Stimulated activated CD4-positive, alpha-beta T cell treated with anti-CD3 and anti-CD28 coated beads, Interleukin-12 subunit alpha, Interleukin-12 subunit beta, amount 100 ng/mL, for 24 hours (primary cell): ENCODE measurements at regions not wholly inside any gene's neighbourhood (a gene's known extent, or its start where the extent isn't known, plus 50 kb on each side); places are given as distances from the start of the nearest gene placed in this dataset.
"Not testable (repeated sequence)": the region's sequence is repeated elsewhere in the genome, so short reads cannot be mapped to it uniquely, and the experiment has no call there.

Experiments used
- DNase-seq, 2 experiments: peaks; one replicate each; pipeline ENCODE4 v3.0.0-alpha.2; 2020; ENCODE audit warnings: low read depth in 2 of 2

DNA sequence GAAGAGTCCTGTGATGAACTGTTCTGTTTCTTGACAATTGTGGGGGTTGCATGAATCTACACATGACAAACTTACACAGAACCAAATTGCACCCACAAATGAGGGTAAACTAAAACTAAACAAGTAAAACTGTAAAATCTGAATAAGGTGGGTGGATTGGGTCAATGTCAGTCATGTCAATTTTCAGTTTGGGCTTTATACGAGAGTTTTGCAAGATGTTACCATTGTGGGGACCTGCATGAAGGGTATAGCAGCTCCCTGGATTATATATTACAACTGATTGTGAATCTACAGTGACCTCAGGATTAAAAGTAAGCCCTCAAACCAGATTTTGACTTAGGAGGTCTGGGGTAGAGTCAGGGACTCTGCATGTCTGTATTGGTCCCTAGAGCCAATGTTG lies 101.5 kb upstream of the LHX5 start:
- DNase-seq = no peak

- DNase-seq = no peak
Measured at GRCh38 chr12:113571713-113572112, 100.0 kb upstream of the LHX5 start.

DNA sequence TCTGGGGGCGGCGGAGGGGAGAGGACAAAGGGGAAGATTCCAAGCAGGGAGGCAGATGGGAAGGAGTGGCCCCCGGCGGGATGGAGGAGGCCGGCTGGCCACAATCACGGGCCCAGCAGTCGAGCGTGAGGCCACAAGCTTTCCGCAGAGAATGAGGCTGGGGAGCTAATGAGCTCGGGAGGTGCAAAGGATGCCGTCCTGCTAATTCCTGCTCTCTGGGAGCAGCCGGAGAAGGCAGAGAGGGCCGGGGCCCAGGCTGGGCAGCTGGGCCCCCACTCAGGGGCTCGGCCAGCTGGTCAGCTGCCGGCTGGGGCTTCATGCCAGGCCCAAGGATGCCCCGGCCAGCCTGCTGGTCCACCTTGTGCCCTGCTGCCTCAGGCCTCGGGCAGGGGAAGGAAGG lies 98.1 kb upstream of the LHX5 start:
- no peak for DNase-seq

GRCh38 chr12:113568021-113568420 lies 96.3 kb upstream of the LHX5 start:
- DNase-seq = no peak

- no peak for DNase-seq
Measured at GRCh38 chr12:113565368-113565767, 93.7 kb upstream of the LHX5 start.

DNA sequence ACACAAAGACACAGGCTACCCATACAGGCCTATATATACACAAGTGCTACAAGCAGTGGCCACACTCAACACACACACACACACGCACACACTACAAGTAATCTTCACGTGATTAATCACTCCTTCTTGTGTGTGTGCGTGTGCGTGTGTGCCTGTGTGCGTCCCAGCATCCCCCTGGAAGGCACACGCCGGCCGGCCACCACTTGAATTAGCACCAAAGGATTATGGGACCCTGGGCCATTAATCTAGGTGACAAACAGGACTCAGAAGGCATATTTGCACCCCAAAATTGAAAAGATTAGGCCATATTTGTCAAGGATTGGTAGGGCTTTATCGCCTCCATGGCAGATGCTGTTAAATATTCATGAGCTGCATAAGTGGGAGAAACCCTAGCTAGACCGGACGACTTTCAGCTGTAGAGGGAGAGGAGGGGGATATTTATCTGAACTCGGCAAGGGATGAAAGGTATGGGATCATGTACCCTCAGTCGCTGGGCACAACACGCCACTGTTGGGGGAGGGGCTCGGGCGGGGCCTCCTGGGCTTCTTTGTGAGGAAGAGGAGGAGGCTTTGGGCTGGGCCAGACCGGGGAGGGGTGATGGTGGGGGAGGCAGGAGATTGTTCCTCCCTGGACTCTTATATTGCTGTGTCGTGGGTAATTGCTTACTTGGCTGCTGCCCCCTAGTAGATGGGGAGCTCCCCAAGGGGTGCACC lies 89.6 kb upstream of the LHX5 start:
- DNase-seq = no peak

- DNase-seq = no peak
Measured at GRCh38 chr12:113559466-113559865, 87.8 kb upstream of the LHX5 start.

GRCh38 chr12:113555226-113555625 lies 83.6 kb upstream of the LHX5 start:
- DNase-seq = no peak

GRCh38 chr12:113552760-113553159 lies 81.1 kb upstream of the LHX5 start:
- DNase-seq = no peak

- DNase-seq = no peak
Measured at GRCh38 chr12:113551563-113551962, 79.9 kb upstream of the LHX5 start.

DNA sequence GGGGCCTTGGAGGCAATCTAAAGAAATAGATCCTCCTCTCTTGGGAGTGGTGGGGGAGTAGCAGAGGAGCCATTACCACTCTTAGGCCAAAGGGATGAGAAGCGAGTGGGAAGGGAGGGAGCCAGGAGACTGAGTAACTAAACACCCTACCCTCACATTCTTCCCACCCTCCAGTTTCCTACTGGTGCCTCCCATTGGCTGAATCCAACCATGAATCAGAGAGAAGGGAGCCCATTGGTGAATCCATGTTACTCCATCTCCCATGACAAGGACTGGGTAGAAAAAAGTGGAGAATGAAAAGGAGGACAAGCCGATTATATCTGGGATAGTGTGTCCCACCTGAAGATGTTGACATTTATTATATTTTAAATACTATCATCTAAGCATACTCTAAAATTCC lies 76.8 kb upstream of the LHX5 start:
- DNase-seq = no peak

DNA sequence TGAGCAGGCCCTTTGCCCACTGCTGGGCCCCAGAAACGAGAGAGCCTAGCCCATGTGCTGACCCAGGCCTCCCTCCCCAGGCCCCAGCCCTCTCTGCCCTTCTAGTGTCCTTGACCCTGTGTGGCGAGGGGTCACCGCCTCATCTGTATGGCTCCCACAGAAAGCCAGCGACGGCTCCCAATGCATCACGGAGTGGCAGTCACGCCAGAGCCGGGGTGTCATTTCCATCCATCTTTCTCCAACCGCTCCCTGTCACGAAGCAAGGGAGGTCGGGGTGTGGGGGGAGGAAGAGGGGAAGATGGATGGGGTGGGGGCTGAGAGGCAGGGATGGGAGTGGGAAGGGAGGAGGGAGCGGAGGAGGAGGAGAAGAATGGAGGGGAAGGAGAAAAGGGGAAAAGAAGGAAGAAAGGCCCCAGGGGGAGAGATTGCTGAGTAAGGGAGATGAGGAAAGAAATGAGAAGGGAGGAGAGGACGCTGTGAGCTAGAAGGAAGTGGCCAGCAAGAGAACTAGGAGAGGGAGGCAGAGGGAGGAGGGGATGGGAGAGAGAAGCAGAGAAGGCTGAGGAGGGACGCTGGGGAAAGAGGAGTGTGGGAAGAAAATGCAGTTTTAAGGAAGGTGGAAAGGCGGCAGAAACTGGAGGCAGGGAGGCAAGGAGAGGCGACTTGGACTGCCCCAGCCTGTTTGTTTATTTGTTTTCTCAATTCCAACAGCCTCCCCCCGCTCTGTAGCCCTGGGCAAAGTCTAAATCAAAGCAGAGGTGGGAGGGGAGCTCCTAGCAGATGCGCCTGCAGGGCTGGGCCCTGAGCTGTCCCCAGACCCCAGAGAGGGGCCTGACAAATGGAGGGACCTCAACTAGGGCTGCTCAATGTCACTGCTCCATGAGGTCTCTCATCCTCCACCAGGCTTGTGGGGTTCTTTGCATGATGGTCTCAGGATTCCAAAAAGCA lies 75.5 kb upstream of the LHX5 start:
- DNase-seq = no peak

DNA sequence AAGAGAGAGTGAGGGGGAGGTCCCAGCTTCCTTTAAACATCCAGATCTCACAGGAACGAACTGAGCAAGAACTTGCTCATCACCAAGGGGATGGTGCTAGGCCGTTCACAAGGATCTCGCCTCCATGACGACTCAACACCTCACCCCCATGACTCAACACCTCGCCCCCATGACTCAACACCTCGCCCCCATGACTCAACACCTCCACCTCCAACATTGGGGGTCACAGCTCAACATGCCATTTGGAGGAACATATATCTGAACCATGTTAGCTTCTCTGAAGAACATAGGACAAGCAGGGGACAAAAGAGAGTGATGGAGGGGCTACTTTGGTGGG lies 66.0 kb upstream of the LHX5 start:
- no peak for DNase-seq

DNA sequence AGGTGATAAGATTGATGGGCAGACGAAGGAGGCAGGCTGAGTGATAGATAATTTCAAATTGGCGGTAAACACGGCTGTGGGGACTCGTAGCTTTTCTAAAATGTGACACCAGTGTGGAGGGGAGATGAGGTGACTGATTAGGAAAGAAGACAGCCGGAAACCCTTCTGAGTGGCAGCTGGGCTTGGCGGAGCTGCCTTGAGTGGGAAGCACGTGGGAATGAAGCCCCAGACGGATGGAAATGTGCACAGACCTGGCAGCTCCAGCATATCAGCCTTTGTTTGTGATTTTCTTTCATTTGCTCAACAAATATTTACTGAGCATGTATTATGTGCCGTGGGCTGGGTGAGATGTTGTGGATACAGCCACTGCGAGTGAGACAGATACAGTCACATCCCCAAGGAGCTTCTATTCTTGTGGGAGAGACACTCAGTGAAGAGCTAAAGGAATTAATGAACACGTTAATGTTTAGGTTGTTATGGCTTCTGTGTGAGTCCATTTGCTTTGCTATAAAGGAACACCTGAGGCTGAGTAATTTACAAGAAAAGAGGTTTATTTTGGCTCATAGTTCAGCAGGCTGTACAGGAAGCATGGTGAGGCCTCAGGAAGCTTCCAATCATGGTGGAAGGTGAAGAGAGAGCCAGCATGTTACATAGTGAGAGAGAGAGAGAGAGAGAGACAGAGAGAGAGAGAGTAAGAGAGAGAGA lies 65.5 kb upstream of the LHX5 start:
- DNase-seq = no peak

- DNase-seq = no peak
Measured at GRCh38 chr12:113535100-113535499, 63.4 kb upstream of the LHX5 start.

DNA sequence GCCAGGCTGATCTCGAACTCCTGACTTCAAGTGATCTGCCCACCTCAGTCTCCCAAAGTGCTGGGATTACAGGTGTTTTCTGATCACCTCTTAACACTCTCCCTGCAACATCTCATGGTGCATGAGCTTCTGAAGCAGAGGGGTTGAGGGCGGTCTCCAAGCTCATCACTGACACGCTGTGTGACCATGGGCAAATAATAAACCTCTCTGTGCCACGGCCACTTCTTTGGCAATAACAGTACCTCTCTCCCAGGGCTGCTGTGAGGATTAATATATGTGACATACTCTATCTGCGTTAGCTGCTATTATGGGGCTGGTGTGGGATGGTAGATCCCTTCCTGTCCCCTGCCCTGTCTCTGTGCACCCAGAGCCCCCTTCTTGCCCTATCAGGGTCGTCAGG lies 62.9 kb upstream of the LHX5 start:
- DNase-seq = no peak

DNA sequence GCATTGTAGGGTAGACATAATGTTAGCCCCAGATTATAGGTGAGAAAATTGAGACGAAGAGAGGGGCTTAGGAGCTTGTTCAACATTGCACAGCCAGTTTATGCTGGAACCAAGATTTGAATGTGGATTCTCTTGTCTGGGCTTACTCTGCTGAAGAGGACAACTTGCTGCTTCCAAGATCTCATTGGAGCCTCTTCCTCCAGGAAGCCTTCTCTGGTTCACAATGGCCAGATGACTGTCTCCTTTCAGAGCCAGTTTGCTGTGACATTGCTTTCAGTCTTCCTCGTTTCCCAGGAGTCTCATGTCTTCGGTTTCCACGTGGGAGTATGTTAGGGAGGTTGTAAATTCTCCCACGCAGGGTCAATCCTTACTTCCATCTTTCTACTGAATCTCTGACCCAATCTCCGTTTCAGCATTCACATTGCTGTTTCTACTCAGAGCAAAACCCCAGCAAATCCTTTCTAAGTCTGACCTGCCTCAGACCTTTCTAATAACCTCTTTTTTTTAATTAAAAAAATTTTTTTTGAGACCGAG lies 62.2 kb upstream of the LHX5 start:
- DNase-seq = no peak

- DNase-seq = no peak
Measured at GRCh38 chr12:113532292-113532691, 60.6 kb upstream of the LHX5 start.

- not testable (repeated sequence) for DNase-seq
Measured at GRCh38 chr12:113531073-113531472, 59.4 kb upstream of the LHX5 start.

- DNase-seq = no peak
Measured at GRCh38 chr12:113528606-113529293, 57.1 kb upstream of the LHX5 start.

DNA sequence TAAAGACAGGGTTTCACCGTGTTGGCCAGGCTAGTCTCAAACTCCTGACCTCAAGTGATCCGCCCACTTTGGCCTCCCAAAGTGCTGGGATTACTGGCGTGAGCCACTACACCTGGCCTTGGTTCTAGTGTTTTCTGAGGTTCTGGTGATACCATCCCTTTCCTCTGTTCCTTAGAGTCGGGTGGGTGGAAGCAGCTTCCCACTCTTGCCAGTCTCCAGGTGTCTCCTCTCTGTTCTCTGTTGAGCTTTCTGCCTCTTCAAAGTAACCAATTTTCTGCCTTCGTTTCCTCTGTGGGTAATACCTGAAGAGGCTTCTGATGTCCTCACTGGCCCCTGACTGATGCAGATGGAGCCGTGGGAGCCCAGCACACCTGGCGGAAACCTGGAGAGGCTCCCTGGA lies 53.4 kb upstream of the LHX5 start:
- no peak for DNase-seq

- no peak for DNase-seq
Measured at GRCh38 chr12:113524495-113524894, 52.8 kb upstream of the LHX5 start.
